Anterior cingulate cortex (tissue), 58 donors: ENCODE measurements at regions not wholly inside any gene's neighbourhood (a gene's known extent, or its start where the extent isn't known, plus 50 kb on each side); places are given as distances from the start of the nearest gene placed in this dataset.

Experiments
- DNase-seq, 58 donors: peaks; one replicate each; lab custom pipeline; 2025; lab: John Stamatoyannopoulos, UW

- no peak for DNase-seq
These were observed 327.1 kb upstream of the MTNR1B start for GRCh38 chr11:92642177-92642931.

- no peak for DNase-seq
These were observed 325.6 kb upstream of the MTNR1B start for GRCh38 chr11:92643827-92644226.

DNA sequence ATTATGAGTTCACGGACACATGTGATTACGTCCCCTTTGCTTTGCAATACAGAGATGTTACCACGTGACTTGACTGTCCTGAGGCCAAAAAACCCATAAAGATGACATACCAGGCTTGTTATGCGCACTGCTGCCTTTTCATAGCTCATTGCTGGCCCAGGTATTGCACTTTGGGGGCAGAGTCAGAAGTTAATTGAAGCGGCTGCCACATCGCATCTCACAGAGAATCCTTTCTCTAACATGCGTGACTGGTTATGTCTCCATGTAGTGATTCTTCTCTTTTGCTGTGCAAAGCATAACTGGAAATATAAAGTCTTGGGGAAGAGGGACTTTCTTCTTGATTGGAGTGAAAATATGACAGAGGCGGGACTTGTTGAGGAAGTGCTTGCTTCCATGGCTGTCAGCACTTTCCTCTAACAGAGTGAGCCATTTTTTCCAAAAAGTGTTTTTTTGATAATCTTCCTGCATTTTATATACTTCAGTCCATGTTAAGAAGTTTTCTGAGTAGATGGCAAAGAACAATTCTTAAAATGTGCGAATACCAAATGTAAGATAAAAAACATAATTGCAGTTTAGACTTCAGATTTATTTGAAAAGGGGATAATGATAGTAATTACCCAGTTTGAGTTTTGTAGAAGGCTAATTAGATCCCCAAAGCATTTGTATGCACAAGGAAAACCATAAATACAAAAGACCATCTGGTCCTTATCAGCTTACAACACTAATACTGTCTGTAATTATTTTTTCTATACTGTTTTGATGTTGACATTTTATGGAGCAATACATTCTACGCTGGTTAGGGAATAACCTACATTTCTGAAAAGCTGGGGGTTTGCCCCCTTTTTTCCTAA, 324.6 kb upstream of the MTNR1B start:
- no peak for DNase-seq

DNA sequence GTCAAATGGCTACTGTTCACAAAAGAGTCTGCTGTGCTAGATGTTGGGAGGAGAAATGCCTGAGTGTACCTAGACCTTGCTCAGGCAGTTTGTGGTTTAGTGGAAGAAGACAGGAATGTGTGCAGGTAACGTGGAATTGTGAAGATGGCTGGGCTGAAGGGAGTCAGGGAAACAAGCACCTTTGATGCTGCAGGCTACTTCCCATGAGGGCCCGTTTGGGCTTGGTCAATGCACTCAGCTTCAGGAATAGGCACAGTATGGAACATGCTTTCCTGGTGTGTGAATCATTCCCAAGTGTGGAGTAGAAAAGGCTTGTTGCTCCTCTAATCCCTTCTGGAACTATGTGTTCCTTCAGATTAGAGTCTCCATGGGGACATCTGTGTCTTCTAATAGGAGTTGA, 318.3 kb upstream of the MTNR1B start:
- no peak for DNase-seq

- no peak for DNase-seq
These were observed 316.0 kb upstream of the MTNR1B start for GRCh38 chr11:92653454-92653853.

- no peak for DNase-seq
These were observed 312.7 kb upstream of the MTNR1B start for GRCh38 chr11:92656783-92657182.

DNA sequence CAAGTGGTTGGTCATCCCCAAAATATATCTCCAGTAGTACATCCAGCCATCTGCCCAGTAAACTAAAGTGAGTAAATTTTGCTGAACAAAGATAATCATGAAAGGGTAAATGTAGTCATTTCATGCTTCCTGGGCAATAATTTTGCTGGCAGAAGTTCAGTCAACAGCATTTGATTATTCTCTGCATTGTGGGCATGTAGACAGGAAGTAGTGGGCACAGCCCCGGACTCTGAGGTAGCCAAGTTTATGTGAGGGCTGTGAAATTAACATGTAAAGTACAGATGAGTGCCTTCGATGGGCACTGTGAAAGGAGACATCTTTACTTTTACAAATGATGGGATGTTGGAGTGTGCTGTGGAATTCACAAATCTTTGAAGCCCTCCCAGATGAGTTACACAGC, 312.2 kb upstream of the MTNR1B start:
- DNase-seq, result no peak

- no peak for DNase-seq
These were observed 310.7 kb upstream of the MTNR1B start for GRCh38 chr11:92658733-92659132.

DNA sequence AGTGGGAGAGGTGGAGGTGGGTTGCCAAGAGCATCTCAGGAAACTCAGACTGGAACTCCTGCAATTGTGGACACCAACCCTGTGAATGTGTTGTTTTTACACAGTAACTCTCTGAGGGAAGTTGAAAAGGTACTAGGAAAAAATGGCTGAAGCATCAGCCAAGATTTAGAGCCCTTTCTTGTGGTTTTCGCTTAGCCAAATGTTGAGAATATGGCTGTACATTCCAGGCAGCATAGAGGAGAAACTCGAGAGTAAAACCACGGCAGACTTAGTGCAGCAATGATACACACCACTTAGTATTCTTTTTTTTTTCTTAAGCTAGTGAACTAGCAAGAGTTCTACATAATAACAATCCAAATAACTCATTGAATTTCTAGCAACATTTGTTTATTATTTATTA, 309.7 kb upstream of the MTNR1B start:
- no peak for DNase-seq

GRCh38 chr11:92662601-92663360, 306.7 kb upstream of the MTNR1B start:
- DNase-seq, result no peak

- no peak for DNase-seq
These were observed 305.9 kb upstream of the MTNR1B start for GRCh38 chr11:92663539-92663938.

GRCh38 chr11:92667486-92668152, 301.8 kb upstream of the MTNR1B start:
- DNase-seq, result peak in 23 of 58 donors; percentile 1 to 57 (median 6)

DNA sequence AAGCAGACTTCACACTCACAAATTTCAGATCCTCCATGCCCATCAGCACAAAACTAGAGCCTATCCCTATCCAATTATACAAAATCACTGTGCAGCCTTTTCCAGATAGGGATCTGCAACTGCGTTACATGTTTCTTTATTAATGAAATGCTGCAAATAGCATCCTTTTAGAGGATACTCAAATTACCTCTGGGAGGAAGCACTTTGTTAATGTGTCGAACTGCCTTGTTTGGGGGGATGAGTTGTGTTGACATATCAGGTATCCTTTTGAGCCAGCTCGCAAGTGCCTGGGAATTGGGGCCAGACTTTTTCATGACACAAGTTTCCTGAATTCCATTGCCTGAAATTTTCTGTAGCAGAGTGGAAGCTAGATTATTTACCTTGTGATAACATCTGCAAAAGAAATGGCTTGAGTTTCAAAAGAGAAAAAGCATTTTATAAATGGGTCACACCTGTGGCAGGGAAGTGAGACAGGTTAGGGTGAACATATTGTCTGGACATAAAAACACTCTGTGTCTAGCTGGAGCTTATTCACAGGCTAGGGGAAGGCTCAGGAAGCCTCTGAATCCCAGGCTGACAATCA, 299.1 kb upstream of the MTNR1B start:
- DNase-seq, result no peak

DNA sequence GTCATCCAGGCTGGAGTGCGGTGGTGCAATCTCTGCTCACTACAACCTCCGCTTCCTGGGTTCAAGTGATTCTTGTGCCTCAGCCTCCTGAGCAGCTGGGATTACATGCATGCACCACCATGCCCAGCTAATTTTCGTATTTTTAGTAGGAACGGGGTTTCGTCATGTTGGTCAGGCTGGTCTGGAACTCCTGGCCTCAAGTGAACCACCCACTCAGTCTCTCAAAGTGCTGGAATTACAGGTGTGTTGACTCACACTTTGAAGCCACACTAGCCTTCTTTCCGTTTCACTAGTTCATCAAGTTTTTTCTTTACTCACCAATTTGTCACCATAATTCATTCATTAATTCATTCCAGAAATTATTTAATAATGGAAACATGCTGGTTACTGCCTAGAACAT, 298.4 kb upstream of the MTNR1B start:
- DNase-seq, result no peak

- no peak for DNase-seq
These were observed 294.1 kb upstream of the MTNR1B start for GRCh38 chr11:92675303-92675702.

GRCh38 chr11:92675810-92676209, 293.6 kb upstream of the MTNR1B start:
- no peak for DNase-seq

DNA sequence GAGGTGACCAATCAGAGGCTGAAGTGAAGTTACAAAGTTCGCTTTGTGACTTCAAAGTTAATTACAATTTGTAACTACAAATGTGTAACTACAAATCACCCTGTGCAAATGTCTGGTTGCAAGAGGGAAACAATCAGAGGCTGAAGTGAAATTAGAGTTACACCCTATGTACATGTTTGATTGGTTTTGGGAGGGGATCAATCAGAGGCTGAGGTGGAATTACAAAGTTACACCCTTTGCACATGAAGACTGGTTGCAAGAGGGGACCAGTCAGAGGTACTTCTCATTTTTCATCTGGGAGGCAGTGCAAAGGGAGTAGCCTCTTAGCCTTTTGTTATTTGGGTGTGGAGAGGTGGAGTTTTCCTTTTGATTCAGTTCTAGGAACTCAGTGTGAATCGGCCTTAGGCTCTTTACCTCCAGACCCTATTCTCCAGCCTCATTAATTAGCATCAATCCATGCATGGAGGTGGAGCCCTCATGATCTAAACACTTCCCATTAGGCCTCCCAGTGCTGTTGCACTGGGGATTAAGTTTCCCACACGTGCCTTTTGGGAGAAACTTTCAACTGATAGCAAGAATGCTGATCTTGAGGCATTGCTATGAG, 291.3 kb upstream of the MTNR1B start:
- DNase-seq, result no peak

GRCh38 chr11:92681586-92681985, 287.9 kb upstream of the MTNR1B start:
- DNase-seq, result no peak

GRCh38 chr11:92682136-92682535, 287.3 kb upstream of the MTNR1B start:
- no peak for DNase-seq

DNA sequence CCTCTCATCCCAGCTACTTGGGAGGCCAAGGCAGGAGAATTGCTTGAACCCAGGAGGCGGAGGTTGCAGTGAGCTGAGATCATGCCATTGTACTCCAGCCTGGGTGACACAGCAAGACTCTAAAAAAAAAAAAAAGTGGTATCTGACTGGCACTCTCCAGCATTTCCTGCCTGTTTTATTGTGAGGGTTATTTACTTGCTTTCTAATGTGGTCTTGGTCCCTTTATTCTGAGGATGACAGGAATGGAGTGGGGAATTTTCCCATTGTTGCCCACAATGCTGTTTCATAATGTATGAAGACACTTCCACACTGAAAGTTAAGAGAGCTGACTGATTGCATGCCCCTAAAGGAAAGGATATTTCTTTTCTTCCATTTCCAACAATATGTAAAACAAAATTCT, 286.5 kb upstream of the MTNR1B start:
- DNase-seq, result no peak
